ENCODE measurements at regions not wholly inside any gene's neighbourhood (a gene's known extent, or its start where the extent isn't known, plus 50 kb on each side); places are given as distances from the start of the nearest gene placed in this dataset.
A peak's percentile ranks its signal among the peaks of the same experiment; 100 is the strongest.

GRCh38 chr18:43992741-43993140 lies 687.9 kb upstream of the SETBP1 start:
- no peak for DNase-seq

- peak; percentile 53 for DNase-seq
Observed at GRCh38 chr18:43994381-43994780, 686.3 kb upstream of the SETBP1 start.

- DNase-seq = no peak
Observed at GRCh38 chr18:44013871-44014270, 666.8 kb upstream of the SETBP1 start.

- peak; percentile 68 for DNase-seq
Observed at GRCh38 chr18:44025421-44025820, 655.3 kb upstream of the SETBP1 start.

GRCh38 chr18:44028109-44028508 lies 652.6 kb upstream of the SETBP1 start:
- DNase-seq = no peak

- DNase-seq = no peak
Observed at GRCh38 chr18:44031063-44031462, 649.6 kb upstream of the SETBP1 start.

GRCh38 chr18:44033144-44033701 lies 647.5 kb upstream of the SETBP1 start:
- no peak for DNase-seq

GRCh38 chr18:44035554-44035953 lies 645.1 kb upstream of the SETBP1 start:
- DNase-seq = no peak

GRCh38 chr18:44036501-44036900 lies 644.2 kb upstream of the SETBP1 start:
- peak; percentile 21 for DNase-seq

GRCh38 chr18:44039216-44039615 lies 641.5 kb upstream of the SETBP1 start:
- DNase-seq = no peak

GRCh38 chr18:44039826-44040225 lies 640.9 kb upstream of the SETBP1 start:
- DNase-seq = no peak

- no peak for DNase-seq
Observed at GRCh38 chr18:44041553-44041952, 639.1 kb upstream of the SETBP1 start.

- DNase-seq = no peak
Observed at GRCh38 chr18:44041961-44042360, 638.7 kb upstream of the SETBP1 start.

GRCh38 chr18:44046376-44046975 lies 634.2 kb upstream of the SETBP1 start:
- no peak for DNase-seq

- DNase-seq = no peak
Observed at GRCh38 chr18:44047585-44047984, 633.1 kb upstream of the SETBP1 start.

- DNase-seq = no peak
Observed at GRCh38 chr18:44048435-44048834, 632.3 kb upstream of the SETBP1 start.

GRCh38 chr18:44048846-44049245 lies 631.8 kb upstream of the SETBP1 start:
- DNase-seq = no peak

GRCh38 chr18:44051026-44051425 lies 629.7 kb upstream of the SETBP1 start:
- no peak for DNase-seq

- no peak for DNase-seq
Observed at GRCh38 chr18:44054514-44054913, 626.2 kb upstream of the SETBP1 start.

GRCh38 chr18:44060197-44060596 lies 620.5 kb upstream of the SETBP1 start:
- no peak for DNase-seq

GRCh38 chr18:44061438-44061837 lies 619.2 kb upstream of the SETBP1 start:
- DNase-seq = no peak

GRCh38 chr18:44062345-44062744 lies 618.3 kb upstream of the SETBP1 start:
- no peak for DNase-seq

- DNase-seq = no peak
Observed at GRCh38 chr18:44065206-44065605, 615.5 kb upstream of the SETBP1 start.

- DNase-seq = no peak
Observed at GRCh38 chr18:44066541-44066940, 614.1 kb upstream of the SETBP1 start.

- DNase-seq = no peak
Observed at GRCh38 chr18:44067186-44067585, 613.5 kb upstream of the SETBP1 start.
